SH-SY5Y (cell line): ENCODE measurements at regions not wholly inside any gene's neighbourhood (a gene's known extent, or its start where the extent isn't known, plus 50 kb on each side); places are given as distances from the start of the nearest gene placed in this dataset.

Experiments
- GATA2 ChIP-seq: IDR thresholded peaks from 2 replicates; pipeline ENCODE4 v1.6.1; 2011; ENCODE audit warnings: mild to moderate bottlenecking, low read depth, low read length
- GATA3 ChIP-seq: IDR thresholded peaks from 2 replicates; pipeline ENCODE4 v1.6.1; 2011; ENCODE audit warnings: low read depth, mild to moderate bottlenecking, low read length, moderate library complexity

DNA sequence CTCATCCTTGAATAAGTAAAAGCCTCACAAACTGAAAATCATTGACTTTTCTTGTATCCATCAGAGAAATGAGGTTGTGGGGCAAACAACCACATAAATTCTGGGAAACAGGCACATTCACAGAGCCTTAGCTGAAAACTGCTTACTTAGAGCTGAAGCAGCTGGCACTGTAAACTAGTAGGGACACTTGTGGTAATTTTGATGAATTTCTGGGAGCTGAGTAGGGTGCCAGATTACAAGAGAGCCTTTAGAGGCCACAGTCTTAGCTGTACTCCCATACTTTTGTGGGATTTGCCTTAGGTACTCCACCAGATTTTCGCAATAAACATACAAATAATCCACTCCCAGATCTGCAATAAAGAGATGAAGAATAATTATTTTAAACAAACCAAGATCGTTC, 315.2 kb downstream of the TMX3 start:
- TF ChIP-seq GATA2 = no peak
- no peak for TF ChIP-seq GATA3
